ENCODE measurements at regions not wholly inside any gene's neighbourhood (a gene's known extent, or its start where the extent isn't known, plus 50 kb on each side); places are given as distances from the start of the nearest gene placed in this dataset.
A peak's percentile ranks its signal among the peaks of the same experiment; 100 is the strongest.
"Not testable (repeated sequence)": the region's sequence is repeated elsewhere in the genome, so short reads cannot be mapped to it uniquely, and the experiment has no call there.

GRCh38 chr2:16094811-16095210, 154.5 kb downstream of the MYCN start:
- DNase-seq (ENCODE audit: low read depth, low spot score), result no peak
- no peak overlapping the region for H3K4me3 ChIP-seq (ENCODE audit: low read length)

DNA sequence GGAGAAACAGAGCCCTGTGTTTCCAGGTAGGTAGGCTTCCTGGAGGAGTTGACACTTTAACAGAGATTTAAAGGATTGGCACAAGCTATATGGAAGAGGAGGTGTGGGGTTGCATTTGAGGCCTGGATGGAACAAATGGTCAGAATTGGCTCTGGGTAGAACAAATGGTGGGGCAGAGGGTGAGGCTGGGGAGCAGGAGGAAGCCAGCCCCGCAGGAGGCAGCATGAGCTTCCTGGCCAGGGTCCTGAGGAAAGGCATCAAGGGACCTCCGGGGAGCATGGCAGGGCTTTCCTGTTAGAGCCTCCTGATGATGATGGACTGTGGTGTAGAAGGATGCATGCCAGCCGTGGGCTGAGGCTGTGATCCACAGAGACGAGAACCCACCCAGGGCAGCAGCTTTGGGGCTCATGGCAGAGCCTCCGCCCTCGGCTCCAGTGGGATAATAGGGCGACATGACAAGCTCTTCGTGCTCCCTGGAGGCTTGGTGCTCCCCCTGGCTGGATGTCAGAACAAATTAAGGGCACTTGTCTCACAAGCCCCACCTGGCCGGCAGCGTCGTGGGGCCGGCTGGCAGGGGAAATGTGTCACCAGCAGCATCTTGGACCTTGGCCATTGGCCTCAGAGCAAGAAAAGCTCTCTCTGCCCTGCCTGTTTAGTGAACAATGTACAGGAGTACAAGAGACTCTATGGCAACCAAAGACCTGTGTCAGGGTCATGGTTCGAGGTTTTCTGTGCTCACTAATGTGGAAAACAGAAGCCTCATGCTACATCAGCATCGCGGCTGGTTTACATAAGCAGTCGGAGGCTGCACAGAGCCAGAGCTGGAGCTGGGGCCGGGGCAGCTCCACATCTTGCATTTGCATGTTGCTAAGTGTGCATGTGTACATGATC, 153.5 kb downstream of the MYCN start:
- DNase-seq (ENCODE audit: low read depth, low spot score), result no peak
- no peak overlapping the region for H3K4me3 ChIP-seq (ENCODE audit: low read length)

DNA sequence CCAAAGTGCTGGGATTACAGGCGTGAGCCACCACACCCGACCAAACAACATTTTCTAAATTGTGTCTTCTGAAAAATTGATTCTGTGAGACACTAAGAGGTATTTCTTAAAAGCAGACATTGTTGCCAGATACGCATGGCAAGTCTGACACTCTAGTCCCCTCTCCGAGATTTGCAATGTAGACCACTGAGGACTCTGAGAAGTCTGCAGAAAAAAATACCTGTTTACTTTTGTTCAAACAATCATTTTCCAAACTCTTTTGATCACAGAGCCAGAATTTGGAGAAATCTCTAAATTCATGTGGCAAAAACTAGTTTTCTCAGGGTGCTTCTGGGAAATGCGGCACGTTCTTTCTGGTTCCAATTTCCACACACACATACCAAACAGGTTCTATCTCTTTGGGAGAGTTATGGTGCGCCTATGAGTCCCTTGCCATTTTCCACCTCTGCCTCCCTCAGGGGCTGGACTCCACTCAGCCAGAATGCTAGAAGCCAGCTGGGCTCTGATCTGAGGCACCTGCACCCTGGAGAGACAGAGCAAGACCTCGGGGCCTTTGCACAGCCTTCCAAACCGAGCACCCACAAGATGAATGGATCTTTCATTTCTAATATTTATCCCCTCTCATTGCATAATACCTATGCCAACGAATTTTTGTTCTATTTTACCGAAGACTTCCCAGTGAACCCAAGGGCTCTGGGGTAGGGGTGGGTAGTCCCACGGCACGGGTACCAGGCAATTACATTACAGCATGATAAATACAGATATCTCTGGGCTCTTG, 152.7 kb downstream of the MYCN start:
- no peak overlapping the region for H3K4me3 ChIP-seq (ENCODE audit: low read length)
- DNase-seq (ENCODE audit: low read depth, low spot score), result no peak

- no peak overlapping the region for H3K4me3 ChIP-seq (ENCODE audit: low read length)
- DNase-seq (ENCODE audit: low read depth, low spot score), result no peak
These were observed 151.4 kb downstream of the MYCN start for GRCh38 chr2:16091576-16092282.

- DNase-seq (ENCODE audit: low read depth, low spot score), result no peak
- H3K4me3 ChIP-seq (ENCODE audit: low read length), result no peak overlapping the region
These were observed 150.6 kb downstream of the MYCN start for GRCh38 chr2:16090650-16091575.

DNA sequence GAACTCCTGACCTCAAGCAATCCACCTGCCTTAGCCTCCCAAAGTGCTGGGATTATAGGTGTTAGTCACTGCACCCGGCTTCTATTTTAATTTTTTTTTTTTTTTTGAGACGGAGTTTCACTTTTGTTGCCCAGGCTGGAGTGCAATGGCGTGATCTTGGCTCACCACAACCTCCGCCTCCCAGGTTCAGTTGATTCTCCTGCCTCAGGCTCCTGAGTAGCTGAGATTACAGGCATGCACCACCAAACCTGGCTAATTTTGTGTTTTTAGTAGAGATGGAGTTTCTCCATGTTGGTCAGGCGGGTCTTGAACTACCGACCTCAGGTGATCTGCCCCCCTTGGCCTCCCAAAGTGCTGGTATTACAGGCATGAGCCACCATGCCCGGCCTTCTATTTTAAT, 149.1 kb downstream of the MYCN start:
- not testable (repeated sequence) for DNase-seq (ENCODE audit: low read depth, low spot score); H3K4me3 ChIP-seq (ENCODE audit: low read length)

- no peak overlapping the region for H3K4me3 ChIP-seq (ENCODE audit: low read length)
- no peak for DNase-seq (ENCODE audit: low read depth, low spot score)
These were observed 148.4 kb downstream of the MYCN start for GRCh38 chr2:16088802-16089112.

DNA sequence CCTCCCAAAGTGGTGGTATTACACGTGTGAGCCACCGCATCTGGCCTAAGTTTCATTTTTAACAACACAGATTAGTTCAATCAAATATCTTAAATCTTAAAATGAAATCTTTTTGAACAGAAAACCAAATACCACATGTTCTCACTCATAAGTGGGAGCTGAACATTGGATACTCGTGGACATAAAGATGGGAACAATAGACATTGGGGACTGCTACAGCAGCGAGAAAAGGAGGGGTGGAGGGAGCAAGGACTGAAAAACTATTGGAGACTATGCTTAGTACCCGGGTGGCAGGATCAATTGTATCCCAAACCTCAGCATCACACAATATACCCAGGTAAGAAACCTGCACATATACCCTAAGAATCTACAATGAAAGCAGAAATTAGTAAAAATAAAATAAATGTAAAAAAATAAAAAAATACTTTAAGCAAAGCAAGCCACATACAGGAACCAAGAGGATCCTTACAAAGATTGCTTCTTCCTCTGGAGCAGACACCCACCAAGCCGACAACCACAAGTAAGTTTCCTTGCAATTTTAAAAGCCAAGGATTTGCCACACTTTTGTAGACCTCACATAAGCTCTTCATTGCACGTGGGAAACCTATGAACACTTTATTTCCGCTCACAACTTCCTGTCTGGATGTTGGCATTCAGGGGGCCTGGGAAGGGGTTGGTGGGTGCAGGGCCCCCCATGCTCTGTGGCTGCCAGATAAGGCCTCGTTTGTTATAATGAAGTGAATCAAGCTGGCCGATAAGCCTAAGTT, 147.9 kb downstream of the MYCN start:
- peak; percentile 12 for DNase-seq (ENCODE audit: low read depth, low spot score)
- H3K4me3 ChIP-seq (ENCODE audit: low read length), result no peak overlapping the region

GRCh38 chr2:16086136-16086535, 145.8 kb downstream of the MYCN start:
- H3K4me3 ChIP-seq (ENCODE audit: low read length); DNase-seq (ENCODE audit: low read depth, low spot score): not testable (repeated sequence)

GRCh38 chr2:16085073-16085472, 144.7 kb downstream of the MYCN start:
- no peak for DNase-seq (ENCODE audit: low read depth, low spot score)

DNA sequence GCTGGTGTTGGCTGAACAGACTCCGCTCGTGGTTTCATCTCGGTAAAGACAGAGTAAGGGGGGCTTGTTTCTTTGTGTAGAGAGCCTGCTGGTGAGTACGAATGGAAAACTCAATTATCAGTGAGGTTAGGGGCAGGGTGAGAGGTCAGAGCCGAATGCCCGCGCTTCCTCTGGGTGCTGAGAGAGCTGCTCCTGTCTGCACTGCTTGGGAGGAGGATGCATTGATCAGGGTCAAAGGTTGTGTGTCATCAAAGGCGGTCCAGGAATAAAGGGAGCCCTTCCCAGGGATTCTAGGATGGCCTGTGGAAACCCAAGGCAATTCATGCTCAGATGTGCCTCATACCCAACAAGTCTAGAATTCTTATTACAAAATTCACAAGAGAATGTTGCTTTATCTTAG, 143.9 kb downstream of the MYCN start:
- H3K4me3 ChIP-seq (ENCODE audit: low read length), result no peak overlapping the region
- DNase-seq (ENCODE audit: low read depth, low spot score), result no peak

More at GRCh38 chr2:16085073-16085472, 144.7 kb downstream of the MYCN start:
- H3K4me3 ChIP-seq (ENCODE audit: low read length), result no peak overlapping the region

DNA sequence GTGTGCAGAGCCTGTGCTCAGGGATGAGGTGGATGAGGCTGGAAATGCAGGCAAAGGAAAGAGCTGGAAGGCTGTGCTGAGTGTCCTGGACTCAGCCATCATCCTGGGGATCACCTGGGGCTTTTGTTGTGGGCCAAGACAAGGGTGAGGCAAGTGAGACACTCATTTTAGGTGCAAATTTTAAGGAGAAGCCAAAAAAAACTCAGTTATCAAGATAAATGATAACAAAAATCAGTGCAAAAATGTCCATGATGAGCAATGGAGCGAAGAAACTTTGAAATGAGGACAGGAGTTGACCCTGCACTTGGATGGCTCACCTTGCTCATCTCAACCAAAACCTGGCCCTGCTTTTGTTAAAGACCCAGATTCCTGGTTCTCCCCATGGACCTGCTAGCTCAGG, 141.9 kb downstream of the MYCN start:
- DNase-seq (ENCODE audit: low read depth, low spot score), result no peak
- H3K4me3 ChIP-seq (ENCODE audit: low read length), result no peak overlapping the region

GRCh38 chr2:16081316-16082200, 141.2 kb downstream of the MYCN start:
- no peak overlapping the region for H3K4me3 ChIP-seq (ENCODE audit: low read length)
- no peak for DNase-seq (ENCODE audit: low read depth, low spot score)

DNA sequence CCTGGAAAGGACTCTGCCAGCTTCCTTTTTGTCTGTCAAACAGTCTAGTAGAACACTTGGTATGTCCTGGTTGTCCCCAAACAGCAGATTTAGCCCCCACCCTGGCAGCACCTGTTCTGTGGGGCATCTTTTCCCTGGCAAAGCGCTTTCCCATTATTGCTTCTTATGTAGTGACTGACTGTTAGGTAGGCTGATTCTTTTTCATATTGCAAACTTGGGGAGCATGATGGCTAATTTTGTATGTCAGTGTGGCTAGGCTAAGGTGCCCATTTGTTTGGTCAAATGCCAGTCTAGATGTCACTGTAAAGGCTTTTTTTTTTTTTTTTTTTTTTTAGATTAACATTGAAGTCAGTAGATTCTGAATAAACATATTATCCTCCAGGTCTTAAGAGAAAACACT, 140.2 kb downstream of the MYCN start:
- DNase-seq (ENCODE audit: low read depth, low spot score), result no peak
- no peak overlapping the region for H3K4me3 ChIP-seq (ENCODE audit: low read length)

DNA sequence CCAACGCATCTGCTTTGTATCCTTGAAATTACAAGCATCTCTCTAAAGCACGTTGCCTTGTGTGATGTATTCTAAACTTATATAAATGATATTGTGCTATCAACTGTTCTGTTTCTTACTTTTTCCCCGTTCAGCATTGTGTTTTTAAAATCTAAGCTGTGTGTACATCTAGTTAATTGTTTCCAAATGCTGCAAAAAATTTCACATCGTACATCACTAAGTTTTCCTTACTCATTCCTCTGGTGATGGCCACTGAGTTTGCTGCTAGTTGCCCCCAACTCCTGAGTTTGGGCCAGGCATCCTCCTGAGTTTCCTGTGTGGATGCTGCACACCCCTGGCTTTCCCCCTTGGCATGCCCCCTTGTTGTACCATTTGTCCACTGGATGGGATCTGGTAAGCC, 139.7 kb downstream of the MYCN start:
- no peak overlapping the region for H3K4me3 ChIP-seq (ENCODE audit: low read length)
- no peak for DNase-seq (ENCODE audit: low read depth, low spot score)

DNA sequence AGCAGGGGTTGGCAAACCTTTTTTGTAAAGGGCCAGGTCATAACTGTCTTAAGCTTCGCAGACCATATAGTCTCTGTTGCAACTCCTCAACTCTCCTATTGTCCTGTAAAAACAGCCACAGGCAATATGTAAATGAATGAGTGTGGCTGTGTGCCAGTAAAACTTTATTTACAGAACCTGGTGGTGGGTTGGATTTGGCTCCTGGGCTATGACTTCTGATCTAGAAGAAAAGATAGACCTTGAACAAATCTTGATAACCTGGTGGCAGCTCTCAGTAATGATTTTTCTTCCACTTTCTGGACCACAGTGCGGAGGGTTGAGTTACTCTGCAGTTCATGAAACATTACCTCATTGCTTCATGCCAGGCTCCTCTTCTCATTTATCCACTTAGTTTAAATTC, 139.3 kb downstream of the MYCN start:
- DNase-seq (ENCODE audit: low read depth, low spot score), result no peak
- no peak overlapping the region for H3K4me3 ChIP-seq (ENCODE audit: low read length)

DNA sequence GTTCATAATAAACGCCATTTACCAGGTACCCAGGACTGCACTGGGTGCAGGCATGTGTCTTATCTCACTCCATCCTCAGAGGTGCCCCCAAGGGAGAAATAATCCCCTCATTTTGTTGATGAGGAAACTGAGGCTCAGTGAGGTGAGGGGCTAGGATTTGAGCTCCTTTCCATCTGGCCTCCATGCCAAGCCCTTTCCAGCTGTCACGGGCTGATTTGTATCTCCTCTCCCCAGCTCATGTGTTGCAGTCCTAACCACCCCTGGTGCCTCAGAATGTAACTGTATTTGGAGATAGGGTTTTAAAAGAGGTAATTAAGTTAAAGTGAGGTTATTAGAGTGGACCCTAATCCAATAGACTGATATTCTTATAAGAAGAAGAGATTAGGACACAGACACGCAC, 137.3 kb downstream of the MYCN start:
- no peak for DNase-seq (ENCODE audit: low read depth, low spot score)
- H3K4me3 ChIP-seq (ENCODE audit: low read length), result no peak overlapping the region

Data from Jurkat, Clone E6-1 (cell line).